Panc1 (cell line): ENCODE measurements at regions not wholly inside any gene's neighbourhood (a gene's known extent, or its start where the extent isn't known, plus 50 kb on each side); places are given as distances from the start of the nearest gene placed in this dataset.

Experiments
- ATAC-seq: fragments of 200-7000 bp; cut with Tn5 transposase; 2 replicates; pipeline ENCODE4 v1.9.1; 2020; ENCODE audit warnings: mild to moderate bottlenecking, moderate library complexity
- BruUV-seq: library from RNA; stranded (reverse); fragments of 400-500 nt; replicated peaks from 2 replicates; lab custom pipeline; 2021; lab: Mats Ljungman, UMichigan
- CTCF ChIA-PET: fragments of 300-600 bp; sonication (Branson Sonifier 250); formaldehyde crosslinking; loops from one replicate; lab custom pipeline; 2022; ENCODE audit warnings: antibody characterized with exemption; lab: Charles Lee
- POLR2A ChIA-PET: fragments of 300-600 bp; sonication (Branson Sonifier 250); formaldehyde crosslinking; loops from one replicate; lab custom pipeline; 2022; ENCODE audit warnings: antibody characterized with exemption; lab: Charles Lee
- DNase-seq: peaks from one replicate; pipeline ENCODE4 v3.0.0-alpha.2; 2010; ENCODE audit warnings: low read depth, low spot score
- H3K27ac ChIP-seq: 2 replicates; pipeline ENCODE4 v1.5.1; 2011; ENCODE audit warnings: mild to moderate bottlenecking, low read length, inconsistent platforms
- H3K27me3 ChIP-seq: fragments of 200-500 bp; sonication (Bioruptor generic); 2 replicates; pipeline ENCODE4 v1.6.0; 2014; ENCODE audit warnings: low read length, inconsistent platforms; ENCODE audit not compliant: control insufficient read depth, insufficient read depth
- H3K36me3 ChIP-seq: fragments of 200-500 bp; sonication (Bioruptor generic); 2 replicates; pipeline ENCODE4 v1.5.1; 2014; ENCODE audit warnings: inconsistent platforms, mild to moderate bottlenecking, low read length, moderate library complexity; ENCODE audit not compliant: control insufficient read depth, insufficient read depth
- H3K4me1 ChIP-seq: 2 replicates; pipeline ENCODE4 v1.5.1; 2011; ENCODE audit warnings: inconsistent platforms, mild to moderate bottlenecking, low read length, moderate library complexity; ENCODE audit not compliant: control insufficient read depth, insufficient read depth
- H3K4me3 ChIP-seq, 2 experiments: 2 replicates each; pipeline ENCODE4 v1.5.1; 2011 to 2012; ENCODE audit warnings: low read depth in 2 of 2, low read length in 2 of 2, mild to moderate bottlenecking in 2 of 2, inconsistent platforms in 1 of 2, moderate library complexity in 1 of 2
- H3K9me3 ChIP-seq: fragments of 200-500 bp; sonication (Bioruptor generic); 2 replicates; pipeline ENCODE4 v1.5.1; 2014; ENCODE audit warnings: low read depth, mild to moderate bottlenecking, inconsistent platforms, low read length, moderate library complexity; ENCODE audit not compliant: control insufficient read depth, insufficient read depth
- CTCF ChIP-seq: fragments of 450-650 bp; IDR thresholded peaks from 2 replicates; pipeline ENCODE4 v1.5.1; 2017; ENCODE audit warnings: mild to moderate bottlenecking
- POLR2AphosphoS5 ChIP-seq: IDR thresholded peaks from 2 replicates; pipeline ENCODE4 v1.6.1; 2012; ENCODE audit warnings: mild to moderate bottlenecking, low read depth, low read length, moderate library complexity
- REST ChIP-seq, 2 experiments: IDR thresholded peaks; 2 replicates each; pipeline ENCODE4 v1.6.1; 2011 to 2012; ENCODE audit warnings: low read depth in 2 of 2, control low read depth in 1 of 2, low read length in 1 of 2, mild to moderate bottlenecking in 1 of 2, moderate library complexity in 1 of 2; ENCODE audit not compliant: insufficient read depth in 1 of 2
- SIN3A ChIP-seq: IDR thresholded peaks from 2 replicates; pipeline ENCODE4 v1.6.1; 2012; ENCODE audit warnings: low read depth, mild to moderate bottlenecking, low read length, moderate library complexity, borderline replicate concordance; ENCODE audit not compliant: insufficient read depth
- TCF7L2 ChIP-seq: IDR thresholded peaks from 2 replicates; pipeline ENCODE4 v1.6.1; 2011; ENCODE audit warnings: mild to moderate bottlenecking, low read depth, low read length, inconsistent platforms
- in situ Hi-C: cut with HindIII; loops from 2 replicates; pipeline ENCODE4 v1.10.0; 2016; ENCODE audit warnings: low sequenced_read_pairs, low pct_unique_long_range_greater_than_20kb
- intact Hi-C: fragments of 100-400 bp; cut with micrococcal nuclease; formaldehyde crosslinking; loops from one replicate; pipeline ENCODE4 v1.10.0; 2022; ENCODE audit not compliant: unreplicated experiment

GRCh38 chr1:30043731-30044408 lies 679.5 kb downstream of the MATN1 start:
- no peak for DNase-seq
- no TSS peak for BruUV-seq
- Histone ChIP-seq H3K27me3 (no peaks in the 10 kb centered on the region), H3K27ac (no peak overlapping the region), H3K36me3 (no peaks in the 10 kb centered on the region), H3K4me1 (no peaks in the 10 kb centered on the region), H3K4me3 (no peak overlapping the region), H3K9me3 (no peaks in the 10 kb centered on the region)
- POLR2A ChIA-PET, result no interaction called here
- in situ Hi-C loops, result no loop called here
- no peak for ATAC-seq
- no peak for TF ChIP-seq CTCF
- TF ChIP-seq REST (IDR thresholded peaks at IDR 0.05; ENCODE audit: insufficient read depth in 1 of 2, low read depth in 2 of 2, low read length in 1 of 2), result no peak
- TF ChIP-seq POLR2AphosphoS5, result no peak
- TF ChIP-seq TCF7L2, result no peak
- no peak for TF ChIP-seq SIN3A
- CTCF ChIA-PET, result no interaction called here
- intact Hi-C loops, result no loop called here

GRCh38 chr1:30043256-30043655 lies 680.1 kb downstream of the MATN1 start:
- no peak overlapping the region for H3K4me3 ChIP-seq
- ChIA-PET POLR2A (no interaction called here), CTCF (no interaction called here)
- DNase-seq (no peak), ATAC-seq (no peak)
- intact Hi-C loops, result no loop called here
- H3K27ac ChIP-seq, result no peak overlapping the region
- no peaks in the 10 kb centered on the region for H3K9me3 ChIP-seq
- no peaks in the 10 kb centered on the region for H3K27me3 ChIP-seq
- no peaks in the 10 kb centered on the region for H3K4me1 ChIP-seq
- in situ Hi-C loops, result no loop called here
- no peaks in the 10 kb centered on the region for H3K36me3 ChIP-seq
- no TSS peak for BruUV-seq
- TF ChIP-seq REST (IDR thresholded peaks at IDR 0.05; ENCODE audit: insufficient read depth in 1 of 2, low read depth in 2 of 2, low read length in 1 of 2) (no peak), SIN3A (no peak), POLR2AphosphoS5 (no peak), TCF7L2 (no peak), CTCF (no peak)
